Fibroblast of the aortic adventitia (primary cell): ENCODE measurements at regions not wholly inside any gene's neighbourhood (a gene's known extent, or its start where the extent isn't known, plus 50 kb on each side); places are given as distances from the start of the nearest gene placed in this dataset.

Experiments
- DNase-seq: peaks from one replicate; pipeline ENCODE4 v3.0.0-alpha.2; 2010; ENCODE audit warnings: low read depth
- H3K4me3 ChIP-seq: 2 replicates; pipeline ENCODE4 v1.5.1; 2011; ENCODE audit warnings: low read depth, mild to moderate bottlenecking, control low read depth, low read length, moderate library complexity
- TF ChIP-seq, protein P1 (sequence below): IDR thresholded peaks from 2 replicates; pipeline ENCODE4 v1.5.1; 2011; ENCODE audit warnings: mild to moderate bottlenecking, low read length, control low read depth, inconsistent platforms; ENCODE audit not compliant: insufficient read depth

DNA sequence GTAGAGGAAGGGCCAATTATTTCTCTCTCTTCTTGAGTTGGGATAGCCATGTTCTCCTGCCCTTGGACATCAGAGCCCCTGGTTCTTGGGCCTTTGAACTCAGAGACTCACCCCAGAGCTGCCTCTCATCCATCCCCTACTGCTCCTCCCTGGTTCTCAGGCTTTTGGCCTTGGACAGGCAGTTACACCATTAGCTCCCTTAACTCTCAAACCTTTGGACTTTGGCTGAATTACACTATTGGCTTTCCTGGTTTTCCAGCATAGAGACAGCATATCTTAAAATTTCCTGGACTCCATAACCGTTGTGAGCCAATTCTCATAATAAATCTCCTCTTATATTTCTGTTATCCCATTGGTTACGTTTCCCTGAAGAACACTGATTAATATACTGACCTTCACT is 63.7 kb upstream of the CHL1 start:
- no peak overlapping the region for H3K4me3 ChIP-seq
- no peak for DNase-seq
- TF ChIP-seq, protein P1, sequence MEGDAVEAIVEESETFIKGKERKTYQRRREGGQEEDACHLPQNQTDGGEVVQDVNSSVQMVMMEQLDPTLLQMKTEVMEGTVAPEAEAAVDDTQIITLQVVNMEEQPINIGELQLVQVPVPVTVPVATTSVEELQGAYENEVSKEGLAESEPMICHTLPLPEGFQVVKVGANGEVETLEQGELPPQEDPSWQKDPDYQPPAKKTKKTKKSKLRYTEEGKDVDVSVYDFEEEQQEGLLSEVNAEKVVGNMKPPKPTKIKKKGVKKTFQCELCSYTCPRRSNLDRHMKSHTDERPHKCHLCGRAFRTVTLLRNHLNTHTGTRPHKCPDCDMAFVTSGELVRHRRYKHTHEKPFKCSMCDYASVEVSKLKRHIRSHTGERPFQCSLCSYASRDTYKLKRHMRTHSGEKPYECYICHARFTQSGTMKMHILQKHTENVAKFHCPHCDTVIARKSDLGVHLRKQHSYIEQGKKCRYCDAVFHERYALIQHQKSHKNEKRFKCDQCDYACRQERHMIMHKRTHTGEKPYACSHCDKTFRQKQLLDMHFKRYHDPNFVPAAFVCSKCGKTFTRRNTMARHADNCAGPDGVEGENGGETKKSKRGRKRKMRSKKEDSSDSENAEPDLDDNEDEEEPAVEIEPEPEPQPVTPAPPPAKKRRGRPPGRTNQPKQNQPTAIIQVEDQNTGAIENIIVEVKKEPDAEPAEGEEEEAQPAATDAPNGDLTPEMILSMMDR = no peak

DNA sequence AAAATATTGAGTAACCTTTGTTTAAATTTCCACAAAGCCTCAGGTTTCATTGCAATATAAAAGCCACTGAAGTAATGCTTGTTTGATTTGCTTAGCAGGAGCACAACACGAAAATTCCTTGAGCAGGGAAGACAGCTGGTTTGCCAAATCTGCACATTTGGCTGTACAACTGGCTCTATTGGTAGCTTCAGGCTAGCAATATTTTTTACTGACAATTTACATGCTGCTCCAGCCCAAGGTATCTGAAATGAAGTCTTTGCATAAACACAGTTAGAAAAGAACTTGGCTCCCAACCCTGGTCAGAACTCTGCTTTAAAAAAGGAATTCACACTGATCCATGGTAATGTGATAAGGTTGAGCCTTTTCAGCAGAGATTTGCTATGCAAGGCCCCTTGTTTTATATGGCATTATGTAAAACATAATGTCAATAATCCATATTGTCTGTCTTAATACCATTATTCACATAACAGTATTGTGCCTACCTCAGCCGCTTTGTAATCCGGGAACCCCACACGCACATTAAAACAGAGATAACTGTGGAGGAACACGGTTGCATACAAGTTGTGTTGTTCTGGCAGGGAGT is 55.7 kb upstream of the CHL1 start:
- no peak overlapping the region for H3K4me3 ChIP-seq
- TF ChIP-seq, protein P1 = no peak
- DNase-seq = no peak
